HCT116 (cell line): ENCODE measurements at regions not wholly inside any gene's neighbourhood (a gene's known extent, or its start where the extent isn't known, plus 50 kb on each side); places are given as distances from the start of the nearest gene placed in this dataset.

Experiments
- CTCF ChIP-seq, 3 experiments: fragments of 200-600 bp in 1 of 3; sonication (generic) in 1 of 3; IDR thresholded peaks in 2 of 3; conservative IDR thresholded peaks in 1 of 3; 2 replicates each; pipeline ENCODE4 v1.5.1; 2012 to 2017; ENCODE audit warnings: low read depth in 2 of 3, low read length in 2 of 3, antibody characterized with exemption in 1 of 3, borderline replicate concordance in 1 of 3, control low read depth in 1 of 3, mild to moderate bottlenecking in 1 of 3, mixed read lengths in 1 of 3, mixed run types in 1 of 3, moderate library complexity in 1 of 3; ENCODE audit not compliant: insufficient read depth in 1 of 3
- EZH2phosphoT487 ChIP-seq: fragments of 200-600 bp; IDR thresholded peaks from 2 replicates; pipeline ENCODE4 v1.6.1; 2018; ENCODE audit warnings: antibody characterized with exemption, borderline replicate concordance
- FOSL1 ChIP-seq: IDR thresholded peaks from 2 replicates; pipeline ENCODE4 v1.6.1; 2012; ENCODE audit warnings: low read depth
- POLR2A ChIP-seq: IDR thresholded peaks from 2 replicates; pipeline ENCODE4 v1.7.0; 2011; ENCODE audit warnings: borderline replicate concordance; ENCODE audit not compliant: insufficient read depth, insufficient read length; ENCODE audit errors: extremely low read depth
- POLR2AphosphoS5 ChIP-seq: IDR thresholded peaks from 2 replicates; pipeline ENCODE4 v1.6.1; 2011; ENCODE audit warnings: mild to moderate bottlenecking, low read depth, low read length, moderate library complexity
- RAD21 ChIP-seq: IDR thresholded peaks from 2 replicates; pipeline ENCODE4 v1.6.1; 2012; ENCODE audit warnings: low read depth, mild to moderate bottlenecking
- SIN3A ChIP-seq: IDR thresholded peaks from 2 replicates; pipeline ENCODE4 v1.6.1; 2012; ENCODE audit warnings: low read depth
- TCF7L2 ChIP-seq: IDR thresholded peaks from 2 replicates; pipeline ENCODE4 v1.7.0; 2011; ENCODE audit warnings: borderline replicate concordance, inconsistent platforms; ENCODE audit not compliant: insufficient read depth, insufficient read length; ENCODE audit errors: extremely low read depth
- TF ChIP-seq, protein P1 (sequence below): IDR thresholded peaks from 2 replicates; pipeline ENCODE4 v1.6.1; 2011; ENCODE audit warnings: mild to moderate bottlenecking, low read length, moderate library complexity; ENCODE audit not compliant: insufficient replicate concordance; ENCODE audit errors: extremely low read depth

DNA sequence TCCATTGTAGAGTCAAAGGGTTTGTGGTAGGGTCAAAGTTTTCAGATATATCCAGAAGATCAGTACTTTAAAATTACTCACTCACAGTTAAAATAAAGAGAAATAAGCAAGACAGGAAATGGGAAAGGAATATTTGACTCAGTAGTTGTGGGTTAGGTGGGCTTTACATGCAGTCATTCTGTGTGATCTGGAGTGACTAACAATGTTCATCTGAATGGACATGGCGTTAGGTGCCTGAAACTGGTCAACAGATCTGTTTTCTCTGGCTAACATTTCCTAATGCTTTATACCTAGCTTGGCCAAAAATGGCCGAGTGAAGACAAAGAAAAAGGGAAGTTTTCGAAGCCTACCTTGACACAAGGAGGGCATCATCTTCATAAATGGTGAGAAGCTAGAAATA, 133.4 kb upstream of the SATB1 start:
- TF ChIP-seq POLR2A (no peak), CTCF (IDR thresholded peaks at IDR 0.05 in 2 of 3, conservative IDR thresholded peaks at IDR 0.05 in 1 of 3; ENCODE audit: borderline replicate concordance in 1 of 3, insufficient read depth in 1 of 3, low read depth in 2 of 3, low read length in 2 of 3) (no peak), TCF7L2 (no peak), POLR2AphosphoS5 (no peak), EZH2phosphoT487 (no peak), SIN3A (no peak), RAD21 (no peak), FOSL1 (no peak)
- TF ChIP-seq, protein P1, sequence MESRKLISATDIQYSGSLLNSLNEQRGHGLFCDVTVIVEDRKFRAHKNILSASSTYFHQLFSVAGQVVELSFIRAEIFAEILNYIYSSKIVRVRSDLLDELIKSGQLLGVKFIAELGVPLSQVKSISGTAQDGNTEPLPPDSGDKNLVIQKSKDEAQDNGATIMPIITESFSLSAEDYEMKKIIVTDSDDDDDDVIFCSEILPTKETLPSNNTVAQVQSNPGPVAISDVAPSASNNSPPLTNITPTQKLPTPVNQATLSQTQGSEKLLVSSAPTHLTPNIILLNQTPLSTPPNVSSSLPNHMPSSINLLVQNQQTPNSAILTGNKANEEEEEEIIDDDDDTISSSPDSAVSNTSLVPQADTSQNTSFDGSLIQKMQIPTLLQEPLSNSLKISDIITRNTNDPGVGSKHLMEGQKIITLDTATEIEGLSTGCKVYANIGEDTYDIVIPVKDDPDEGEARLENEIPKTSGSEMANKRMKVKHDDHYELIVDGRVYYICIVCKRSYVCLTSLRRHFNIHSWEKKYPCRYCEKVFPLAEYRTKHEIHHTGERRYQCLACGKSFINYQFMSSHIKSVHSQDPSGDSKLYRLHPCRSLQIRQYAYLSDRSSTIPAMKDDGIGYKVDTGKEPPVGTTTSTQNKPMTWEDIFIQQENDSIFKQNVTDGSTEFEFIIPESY = no peak
